OCI-LY1 (cell line): ENCODE measurements at regions not wholly inside any gene's neighbourhood (a gene's known extent, or its start where the extent isn't known, plus 50 kb on each side); places are given as distances from the start of the nearest gene placed in this dataset.

ENCODE experiments used
- H2AFZ ChIP-seq: fragments of 200-600 bp; sonication (generic), shearing (Covaris generic); 2 replicates; pipeline ENCODE4 v1.6.0; 2014; ENCODE audit warnings: antibody characterized with exemption, mild to moderate bottlenecking, low read length
- H3F3A ChIP-seq: fragments of 200-600 bp; sonication (generic), shearing (Covaris generic); 2 replicates; pipeline ENCODE4 v1.6.0; 2014; ENCODE audit warnings: mild to moderate bottlenecking, antibody characterized with exemption, low read length, moderate library complexity; ENCODE audit not compliant: insufficient read depth
- H3K27ac ChIP-seq: fragments of 200-600 bp; sonication (generic); 2 replicates; pipeline ENCODE4 v1.5.1; 2014; ENCODE audit warnings: low read length, mixed run types, mild to moderate bottlenecking, low read depth; ENCODE audit not compliant: poor library complexity, severe bottlenecking
- H3K27me3 ChIP-seq: fragments of 200-600 bp; sonication (generic); 2 replicates; pipeline ENCODE4 v1.6.0; 2014; ENCODE audit warnings: antibody characterized with exemption, mild to moderate bottlenecking, low read length, moderate library complexity; ENCODE audit not compliant: insufficient read depth
- H3K36me3 ChIP-seq: fragments of 200-600 bp; sonication (generic); 2 replicates; pipeline ENCODE4 v1.6.1; 2014; ENCODE audit warnings: mild to moderate bottlenecking, antibody characterized with exemption, low read length, moderate library complexity, mixed read lengths; ENCODE audit not compliant: insufficient read depth
- H3K4me1 ChIP-seq: fragments of 200-600 bp; sonication (generic); 2 replicates; pipeline ENCODE4 v1.5.1; 2014; ENCODE audit warnings: mild to moderate bottlenecking, low read length, moderate library complexity; ENCODE audit not compliant: insufficient read depth, severe bottlenecking
- H3K4me2 ChIP-seq: fragments of 200-600 bp; sonication (generic), shearing (Covaris generic); 2 replicates; pipeline ENCODE4 v1.6.1; 2014; ENCODE audit warnings: low read length
- H3K4me3 ChIP-seq: fragments of 200-600 bp; sonication (generic); 2 replicates; pipeline ENCODE4 v1.5.1; 2014; ENCODE audit warnings: low read length, low read depth, mild to moderate bottlenecking, mixed read lengths; ENCODE audit not compliant: poor library complexity, severe bottlenecking
- H3K79me2 ChIP-seq: fragments of 200-600 bp; shearing (Covaris generic); 2 replicates; pipeline ENCODE4 v1.6.1; 2016; ENCODE audit warnings: mixed run types, low read length, mixed read lengths; ENCODE audit not compliant: insufficient read depth
- H3K9ac ChIP-seq: fragments of 200-600 bp; sonication (generic), shearing (Covaris generic); 2 replicates; pipeline ENCODE4 v1.6.1; 2014; ENCODE audit warnings: mild to moderate bottlenecking, low read length, mixed read lengths
- H3K9me2 ChIP-seq: fragments of 200-600 bp; sonication (generic), shearing (Covaris generic); 2 replicates; pipeline ENCODE4 v1.6.1; 2014; ENCODE audit warnings: low read depth, mild to moderate bottlenecking, low read length, mixed read lengths
- H3K9me3 ChIP-seq: fragments of 200-600 bp; shearing (Covaris generic); 2 replicates; pipeline ENCODE4 v1.6.1; 2014; ENCODE audit warnings: low read length, mixed read lengths
- H4K20me1 ChIP-seq: fragments of 200-600 bp; sonication (generic), shearing (Covaris generic); 2 replicates; pipeline ENCODE4 v1.6.0; 2016; ENCODE audit warnings: mild to moderate bottlenecking, low read length; ENCODE audit not compliant: insufficient read depth
- EZH2 ChIP-seq: fragments of 200-600 bp; sonication (generic), shearing (Covaris generic); IDR thresholded peaks from 2 replicates; pipeline ENCODE4 v1.8.0; 2017; ENCODE audit warnings: borderline replicate concordance, mixed run types, mild to moderate bottlenecking, antibody characterized with exemption, low read length, moderate library complexity, mixed read lengths
- TF ChIP-seq, protein P1 (sequence below): fragments of 200-600 bp; sonication (generic), shearing (Covaris generic); IDR thresholded peaks from 2 replicates; pipeline ENCODE4 v1.5.1; 2017; ENCODE audit warnings: mild to moderate bottlenecking, antibody characterized with exemption, low read length, moderate library complexity, mixed read lengths

GRCh38 chr3:103813955-103814354, 1379.1 kb downstream of the ZPLD1 start:
- TF ChIP-seq, protein P1, sequence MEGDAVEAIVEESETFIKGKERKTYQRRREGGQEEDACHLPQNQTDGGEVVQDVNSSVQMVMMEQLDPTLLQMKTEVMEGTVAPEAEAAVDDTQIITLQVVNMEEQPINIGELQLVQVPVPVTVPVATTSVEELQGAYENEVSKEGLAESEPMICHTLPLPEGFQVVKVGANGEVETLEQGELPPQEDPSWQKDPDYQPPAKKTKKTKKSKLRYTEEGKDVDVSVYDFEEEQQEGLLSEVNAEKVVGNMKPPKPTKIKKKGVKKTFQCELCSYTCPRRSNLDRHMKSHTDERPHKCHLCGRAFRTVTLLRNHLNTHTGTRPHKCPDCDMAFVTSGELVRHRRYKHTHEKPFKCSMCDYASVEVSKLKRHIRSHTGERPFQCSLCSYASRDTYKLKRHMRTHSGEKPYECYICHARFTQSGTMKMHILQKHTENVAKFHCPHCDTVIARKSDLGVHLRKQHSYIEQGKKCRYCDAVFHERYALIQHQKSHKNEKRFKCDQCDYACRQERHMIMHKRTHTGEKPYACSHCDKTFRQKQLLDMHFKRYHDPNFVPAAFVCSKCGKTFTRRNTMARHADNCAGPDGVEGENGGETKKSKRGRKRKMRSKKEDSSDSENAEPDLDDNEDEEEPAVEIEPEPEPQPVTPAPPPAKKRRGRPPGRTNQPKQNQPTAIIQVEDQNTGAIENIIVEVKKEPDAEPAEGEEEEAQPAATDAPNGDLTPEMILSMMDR = no peak
- TF ChIP-seq EZH2 = no peak
- H4K20me1 ChIP-seq = no peaks in the 10 kb centered on the region
- no peak overlapping the region for H2AFZ ChIP-seq
- H3K27ac ChIP-seq = no peak overlapping the region
- H3K4me3 ChIP-seq = no peak overlapping the region
- H3K9me2 ChIP-seq = no peaks in the 10 kb centered on the region
- no peak overlapping the region for H3K9ac ChIP-seq
- no peaks in the 10 kb centered on the region for H3K36me3 ChIP-seq
- no peak overlapping the region for H3K4me2 ChIP-seq
- H3F3A ChIP-seq = no peaks in the 10 kb centered on the region
- H3K27me3 ChIP-seq = no peaks in the 10 kb centered on the region
- no peaks in the 10 kb centered on the region for H3K4me1 ChIP-seq
- H3K79me2 ChIP-seq = no peaks in the 10 kb centered on the region
- H3K9me3 ChIP-seq = no peaks in the 10 kb centered on the region

DNA sequence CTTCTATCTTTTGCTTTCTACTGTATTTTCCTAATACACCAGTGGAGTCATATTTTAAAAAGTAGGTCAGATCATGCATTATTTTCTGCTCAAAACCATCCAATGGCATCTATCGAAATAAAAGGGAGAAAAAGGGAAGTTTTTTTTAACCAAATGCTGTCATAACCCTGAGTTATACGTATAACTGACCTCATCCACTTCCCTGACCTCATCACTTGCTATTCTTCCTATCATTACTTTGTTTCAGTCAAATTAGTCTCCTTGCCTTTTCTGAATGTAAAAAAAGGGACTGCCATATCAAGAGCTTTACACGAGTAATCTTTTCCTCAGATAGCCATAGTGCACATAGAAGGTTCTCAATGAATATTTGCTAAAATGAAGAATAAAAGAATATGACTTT, 1383.6 kb downstream of the ZPLD1 start:
- H3K79me2 ChIP-seq = no peaks in the 10 kb centered on the region
- H2AFZ ChIP-seq = no peak overlapping the region
- no peaks in the 10 kb centered on the region for H3F3A ChIP-seq
- no peak overlapping the region for H3K4me2 ChIP-seq
- H3K27me3 ChIP-seq = no peaks in the 10 kb centered on the region
- H4K20me1 ChIP-seq = no peaks in the 10 kb centered on the region
- H3K9me2 ChIP-seq = no peaks in the 10 kb centered on the region
- H3K9ac ChIP-seq = no peak overlapping the region
- H3K27ac ChIP-seq = no peak overlapping the region
- H3K4me3 ChIP-seq = no peak overlapping the region
- no peaks in the 10 kb centered on the region for H3K4me1 ChIP-seq
- no peaks in the 10 kb centered on the region for H3K9me3 ChIP-seq
- TF ChIP-seq EZH2 = no peak
- TF ChIP-seq, protein P1 = no peak
- H3K36me3 ChIP-seq = no peaks in the 10 kb centered on the region

GRCh38 chr3:103818800-103819199, 1384.0 kb downstream of the ZPLD1 start:
- Histone ChIP-seq H2AFZ (no peak overlapping the region), H3K27me3 (no peaks in the 10 kb centered on the region), H3K4me2 (no peak overlapping the region), H3K36me3 (no peaks in the 10 kb centered on the region), H3K9ac (no peak overlapping the region), H3K79me2 (no peaks in the 10 kb centered on the region), H4K20me1 (no peaks in the 10 kb centered on the region), H3K4me3 (no peak overlapping the region), H3K27ac (no peak overlapping the region), H3K9me2 (no peaks in the 10 kb centered on the region), H3K9me3 (no peaks in the 10 kb centered on the region), H3F3A (no peaks in the 10 kb centered on the region), H3K4me1 (no peaks in the 10 kb centered on the region)
- TF ChIP-seq, protein P1 = no peak
- no peak for TF ChIP-seq EZH2
